Small intestine (tissue), 7 donors: ENCODE measurements at regions not wholly inside any gene's neighbourhood (a gene's known extent, or its start where the extent isn't known, plus 50 kb on each side); places are given as distances from the start of the nearest gene placed in this dataset.
"Not testable (repeated sequence)": the region's sequence is repeated elsewhere in the genome, so short reads cannot be mapped to it uniquely, and the experiment has no call there.

Source experiments
- DNase-seq, 2 donors: peaks; one replicate each; pipeline versions ENCODE4 v3.0.0 to v3.0.0-alpha.2; 2013
- FAIRE-seq: peaks from 2 replicates; lab custom pipeline; 2012; peaks lifted over from hg19 to GRCh38; lab: Jason Lieb, UNC
- H3K27ac ChIP-seq, 3 donors: one replicate each; pipeline ENCODE4 v1.5.1; 2013; ENCODE audit warnings: low read length in 2 of 3, mild to moderate bottlenecking in 2 of 3, control low read depth in 1 of 3, inconsistent platforms in 1 of 3, low read depth in 1 of 3, moderate library complexity in 1 of 3
- H3K27me3 ChIP-seq, 3 donors: one replicate each; pipeline ENCODE4 v1.6.1; 2013; ENCODE audit warnings: low read length in 3 of 3, inconsistent platforms in 1 of 3; ENCODE audit not compliant: control insufficient read depth in 3 of 3, insufficient read depth in 3 of 3
- H3K36me3 ChIP-seq, 3 donors: one replicate each; pipeline ENCODE4 v1.6.1; 2013; ENCODE audit warnings: low read length in 3 of 3, inconsistent platforms in 1 of 3, low read depth in 1 of 3, mild to moderate bottlenecking in 1 of 3, moderate library complexity in 1 of 3; ENCODE audit not compliant: control insufficient read depth in 3 of 3, insufficient read depth in 2 of 3
- H3K4me1 ChIP-seq, 3 donors: one replicate each; pipeline ENCODE4 v1.6.1; 2013; ENCODE audit warnings: low read length in 2 of 3, inconsistent platforms in 1 of 3, low read depth in 1 of 3, mild to moderate bottlenecking in 1 of 3, moderate library complexity in 1 of 3; ENCODE audit not compliant: control insufficient read depth in 3 of 3, insufficient read depth in 2 of 3
- H3K4me3 ChIP-seq, 3 donors: one replicate each; pipeline ENCODE4 v1.5.1; 2013; ENCODE audit warnings: low read length in 3 of 3, control low read depth in 1 of 3, inconsistent platforms in 1 of 3, low read depth in 1 of 3, mild to moderate bottlenecking in 1 of 3, moderate library complexity in 1 of 3
- H3K9me3 ChIP-seq, 2 donors: one replicate each; pipeline ENCODE4 v1.6.1; 2013; ENCODE audit warnings: low read depth in 1 of 2, low read length in 1 of 2; ENCODE audit not compliant: control insufficient read depth in 2 of 2, insufficient read depth in 1 of 2
- WGBS, 3 donors: extraction: QIAGEN DNeasy Blood & Tissue Kit; methylation state at CpG; one replicate each; pipeline ENCODE4 v1.1.7; 2013; 5-methylcytosine and 5-hydroxymethylcytosine counted together
- donor health status: healthy with polysubstance abuse.
- donor health status: control.
- donor health status: control.
- donor health status: Bipolar disorder and iron deficiency.
- donor health status: healthy.

GRCh38 chr3:75906555-75907112 is 121.3 kb upstream of the ZNF717 start:
- Histone ChIP-seq H3K36me3 (no peaks in the 10 kb centered on the region), H3K27ac (no peak overlapping the region), H3K27me3 (peaks cover 0 to 12% (median 0%) of the 10 kb centered on the region in 3 donors), H3K4me1 (no peaks in the 10 kb centered on the region), H3K9me3 (no peaks in the 10 kb centered on the region), H3K4me3 (peak overlapping the region in 1 of 3 donors; percentile 28)
- no peak for FAIRE-seq
- peak in 1 of 2 donors; percentile 28 for DNase-seq
- 4 to 15% (median 10%) methylated on average over 35 to 37 of the region's 37 CpGs for WGBS, 3 donors

GRCh38 chr3:75913800-75914350 is 128.5 kb upstream of the ZNF717 start:
- no peak overlapping the region for H3K27ac ChIP-seq
- FAIRE-seq (no peak), DNase-seq (no peak)
- no peaks in the 10 kb centered on the region for H3K9me3 ChIP-seq
- H3K36me3 ChIP-seq: no peaks in the 10 kb centered on the region
- no peaks in the 10 kb centered on the region for H3K4me1 ChIP-seq
- no peak overlapping the region for H3K4me3 ChIP-seq
- 32 to 51% (median 44%) methylated on average over 2 of the region's 2 CpGs for WGBS, 3 donors
- H3K27me3 ChIP-seq: no peaks in the 10 kb centered on the region

GRCh38 chr3:75914741-75915140 is 129.4 kb upstream of the ZNF717 start:
- 67 to 82% (median 80%) methylated on average over 3 of the region's 3 CpGs for WGBS, 3 donors
- not testable (repeated sequence) for FAIRE-seq

GRCh38 chr3:75938921-75939320 is 153.6 kb upstream of the ZNF717 start:
- no peak for FAIRE-seq
- WGBS, 3 donors: 62 to 72% (median 67%) methylated on average over 4 of the region's 4 CpGs
- Histone ChIP-seq H3K9me3 (no peaks in the 10 kb centered on the region), H3K4me1 (no peaks in the 10 kb centered on the region), H3K27me3 (no peaks in the 10 kb centered on the region), H3K27ac (no peak overlapping the region), H3K4me3 (no peak overlapping the region), H3K36me3 (no peaks in the 10 kb centered on the region)
- no peak for DNase-seq

More at GRCh38 chr3:75914741-75915140, 129.4 kb upstream of the ZNF717 start:
- H3K27ac ChIP-seq, H3K36me3 ChIP-seq, H3K27me3 ChIP-seq, H3K4me1 ChIP-seq, H3K9me3 ChIP-seq, H3K4me3 ChIP-seq, DNase-seq: not testable (repeated sequence)

GRCh38 chr3:75951941-75952340 is 166.6 kb upstream of the ZNF717 start:
- no peak for FAIRE-seq
- no peaks in the 10 kb centered on the region for H3K9me3 ChIP-seq
- H3K27me3 ChIP-seq: no peaks in the 10 kb centered on the region
- no peak overlapping the region for H3K27ac ChIP-seq
- DNase-seq: no peak
- no peaks in the 10 kb centered on the region for H3K4me1 ChIP-seq
- no peak overlapping the region for H3K4me3 ChIP-seq
- no peaks in the 10 kb centered on the region for H3K36me3 ChIP-seq

GRCh38 chr3:75960031-75960430 is 174.7 kb upstream of the ZNF717 start:
- H3K27ac ChIP-seq, H3K9me3 ChIP-seq, H3K4me1 ChIP-seq, FAIRE-seq, H3K4me3 ChIP-seq, H3K27me3 ChIP-seq, H3K36me3 ChIP-seq, DNase-seq: not testable (repeated sequence)
- WGBS, 3 donors: 69 to 84% (median 81%) methylated on average over 2 of the region's 2 CpGs

- not testable (repeated sequence) for H3K27me3 ChIP-seq, H3K27ac ChIP-seq, H3K36me3 ChIP-seq, FAIRE-seq, H3K4me1 ChIP-seq, H3K4me3 ChIP-seq, DNase-seq, H3K9me3 ChIP-seq
- WGBS, 3 donors: 60 to 82% (median 62%) methylated on average over 2 of the region's 2 CpGs
Observed at GRCh38 chr3:75962054-75962453, 176.7 kb upstream of the ZNF717 start.

GRCh38 chr3:75967071-75967470 is 181.7 kb upstream of the ZNF717 start:
- DNase-seq (no peak), FAIRE-seq (no peak)
- Histone ChIP-seq H3K4me3 (no peak overlapping the region), H3K27ac (no peak overlapping the region), H3K27me3 (no peaks in the 10 kb centered on the region), H3K4me1 (no peaks in the 10 kb centered on the region), H3K36me3 (no peaks in the 10 kb centered on the region), H3K9me3 (no peaks in the 10 kb centered on the region)

GRCh38 chr3:75978686-75979085 is 193.3 kb upstream of the ZNF717 start:
- no peak overlapping the region for H3K27ac ChIP-seq
- H3K36me3 ChIP-seq: no peaks in the 10 kb centered on the region
- no peaks in the 10 kb centered on the region for H3K27me3 ChIP-seq
- no peak overlapping the region for H3K4me3 ChIP-seq
- no peak for FAIRE-seq
- WGBS, 3 donors: 75 to 79% (median 77%) methylated on average over 4 of the region's 4 CpGs
- peaks cover 0 to 1% of the 10 kb centered on the region in 2 donors for H3K9me3 ChIP-seq
- DNase-seq: no peak
- no peaks in the 10 kb centered on the region for H3K4me1 ChIP-seq
